ENCODE measurements at regions not wholly inside any gene's neighbourhood (a gene's known extent, or its start where the extent isn't known, plus 50 kb on each side); places are given as distances from the start of the nearest gene placed in this dataset.

GRCh38 chr3:162170581-162170980 is 674.0 kb downstream of the OTOL1 start:
- TF ChIP-seq CTCF (conservative IDR thresholded peaks at IDR 0.05 in 1 of 2, IDR thresholded peaks at IDR 0.05 in 1 of 2; ENCODE audit: low read depth in 1 of 2, low read length in 2 of 2) (no peak), EZH2 (IDR thresholded peaks at IDR 0.05; ENCODE audit: low read length, missing control alignments) (no peak)
